ENCODE measurements at regions not wholly inside any gene's neighbourhood (a gene's known extent, or its start where the extent isn't known, plus 50 kb on each side); places are given as distances from the start of the nearest gene placed in this dataset.

GRCh38 chr7:106521541-106521940 is 139.4 kb downstream of the CCDC71L start:
- Mint-ChIP-seq H3K36me3 (ENCODE audit: insufficient read depth, unreplicated experiment) (no peaks in the 10 kb centered on the region), H3K27me3 (ENCODE audit: insufficient read depth, unreplicated experiment) (peaks cover 27% of the 10 kb centered on the region), H3K4me1 (ENCODE audit: low read depth, unreplicated experiment) (no peaks in the 10 kb centered on the region), H3K27ac (ENCODE audit: unreplicated experiment) (no peak overlapping the region), H3K9me3 (ENCODE audit: unreplicated experiment) (no peaks in the 10 kb centered on the region), H3K4me3 (ENCODE audit: unreplicated experiment) (no peak overlapping the region)
- Histone ChIP-seq H3K27me3 (replicated peaks; ENCODE audit: control insufficient read depth, insufficient read depth, low read length) (no peaks in the 10 kb centered on the region), H3K36me3 (ENCODE audit: control insufficient read depth, insufficient read depth, low read length) (no peaks in the 10 kb centered on the region), H3K4me3 (ENCODE audit: low read depth, low read length) (no peak overlapping the region), H3K4me1 (no peaks in the 10 kb centered on the region), H3K9me3 (no peaks in the 10 kb centered on the region)
- no peak for TF ChIP-seq CTCF (IDR thresholded peaks at IDR 0.05; ENCODE audit: insufficient read depth in 1 of 2, low read depth in 1 of 2, low read length in 1 of 2, severe bottlenecking in 1 of 2, unreplicated experiment in 1 of 2)
- ChIA-PET POLR2A (no interaction called here), CTCF (no interaction called here)
- no peak for DNase-seq
- intact Hi-C loops (cut with micrococcal nuclease; ENCODE audit: unreplicated experiment): loop anchor here (5.0 kb wide), 1 partner anchor 344 kb away; no protein-coding TSS in a partner anchor
- BruUV-seq (replicated peaks): no TSS peak

GRCh38 chr7:106520962-106521514 is 139.9 kb downstream of the CCDC71L start:
- BruUV-seq (replicated peaks): no TSS peak
- peaks cover 27% of the 10 kb centered on the region for H3K27me3 Mint-ChIP-seq (ENCODE audit: insufficient read depth, unreplicated experiment)
- peak in 1 of 2 experiments; percentile 11 for DNase-seq
- no peaks in the 10 kb centered on the region for H3K36me3 ChIP-seq (ENCODE audit: control insufficient read depth, insufficient read depth, low read length)
- H3K4me3 ChIP-seq (ENCODE audit: low read depth, low read length): no peak overlapping the region
- intact Hi-C loops (cut with micrococcal nuclease; ENCODE audit: unreplicated experiment): loop anchor here (5.0 kb wide), 1 partner anchor 344 kb away; no protein-coding TSS in a partner anchor
- POLR2A ChIA-PET: no interaction called here
- H3K36me3 Mint-ChIP-seq (ENCODE audit: insufficient read depth, unreplicated experiment): no peaks in the 10 kb centered on the region
- no peaks in the 10 kb centered on the region for H3K9me3 ChIP-seq
- H3K9me3 Mint-ChIP-seq (ENCODE audit: unreplicated experiment): no peaks in the 10 kb centered on the region
- no peak overlapping the region for H3K4me3 Mint-ChIP-seq (ENCODE audit: unreplicated experiment)
- no peaks in the 10 kb centered on the region for H3K27me3 ChIP-seq (replicated peaks; ENCODE audit: control insufficient read depth, insufficient read depth, low read length)
- H3K4me1 ChIP-seq: no peaks in the 10 kb centered on the region
- CTCF ChIA-PET: no interaction called here
- no peak overlapping the region for H3K27ac Mint-ChIP-seq (ENCODE audit: unreplicated experiment)
- TF ChIP-seq CTCF (IDR thresholded peaks at IDR 0.05; ENCODE audit: insufficient read depth in 1 of 2, low read depth in 1 of 2, low read length in 1 of 2, severe bottlenecking in 1 of 2, unreplicated experiment in 1 of 2): peak in 1 of 2 experiments; percentile 13
- no peaks in the 10 kb centered on the region for H3K4me1 Mint-ChIP-seq (ENCODE audit: low read depth, unreplicated experiment)

- no peak for DNase-seq
- no peaks in the 10 kb centered on the region for H3K4me1 Mint-ChIP-seq (ENCODE audit: low read depth, unreplicated experiment)
- ChIA-PET CTCF (no interaction called here), POLR2A (no interaction called here)
- H3K27me3 Mint-ChIP-seq (ENCODE audit: insufficient read depth, unreplicated experiment): peaks cover 29% of the 10 kb centered on the region
- Histone ChIP-seq H3K27me3 (replicated peaks; ENCODE audit: control insufficient read depth, insufficient read depth, low read length) (no peaks in the 10 kb centered on the region), H3K36me3 (ENCODE audit: control insufficient read depth, insufficient read depth, low read length) (no peaks in the 10 kb centered on the region), H3K9me3 (no peaks in the 10 kb centered on the region), H3K4me3 (ENCODE audit: low read depth, low read length) (no peak overlapping the region), H3K4me1 (no peaks in the 10 kb centered on the region)
- intact Hi-C loops (cut with micrococcal nuclease; ENCODE audit: unreplicated experiment): no loop called here
- no peak overlapping the region for H3K4me3 Mint-ChIP-seq (ENCODE audit: unreplicated experiment)
- TF ChIP-seq CTCF (IDR thresholded peaks at IDR 0.05; ENCODE audit: insufficient read depth in 1 of 2, low read depth in 1 of 2, low read length in 1 of 2, severe bottlenecking in 1 of 2, unreplicated experiment in 1 of 2): no peak
- no peaks in the 10 kb centered on the region for H3K9me3 Mint-ChIP-seq (ENCODE audit: unreplicated experiment)
- BruUV-seq (replicated peaks): no TSS peak
- no peak overlapping the region for H3K27ac Mint-ChIP-seq (ENCODE audit: unreplicated experiment)
- no peaks in the 10 kb centered on the region for H3K36me3 Mint-ChIP-seq (ENCODE audit: insufficient read depth, unreplicated experiment)
These were observed 142.0 kb downstream of the CCDC71L start for GRCh38 chr7:106518967-106519366.

Data from Caco-2 (cell line).